Endothelial cell of umbilical vein (primary cell): ENCODE measurements at regions not wholly inside any gene's neighbourhood (a gene's known extent, or its start where the extent isn't known, plus 50 kb on each side); places are given as distances from the start of the nearest gene placed in this dataset.

Source experiments
- BruUV-seq: library from RNA; stranded (reverse); fragments of 400-500 nt; replicated peaks from 2 replicates; lab custom pipeline; 2021; lab: Mats Ljungman, UMichigan
- CTCF ChIA-PET: fragments of 300-600, 350-600 bp; sonication (Branson Sonifier 250); formaldehyde crosslinking; loops from one replicate; lab custom pipeline; 2021; ENCODE audit warnings: antibody characterized with exemption, inconsistent platforms; lab: Charles Lee
- POLR2A ChIA-PET: fragments of 300-600, 350-600 bp; sonication (Branson Sonifier 250); formaldehyde crosslinking; loops from one replicate; lab custom pipeline; 2021; ENCODE audit warnings: antibody characterized with exemption, inconsistent platforms; lab: Charles Lee
- DNase-seq: peaks from one replicate; pipeline ENCODE4 v3.0.0-alpha.2; 2011; ENCODE audit warnings: low read depth, low spot score
- FAIRE-seq: peaks from 2 replicates; lab custom pipeline; 2011; peaks lifted over from hg19 to GRCh38; lab: Jason Lieb, UNC
- H2AFZ ChIP-seq: 2 replicates; pipeline ENCODE4 v1.6.0; 2012; ENCODE audit warnings: low read depth, low read length, control low read depth, inconsistent platforms
- H3K27ac ChIP-seq: 2 replicates; pipeline ENCODE4 v1.5.1; 2011; ENCODE audit warnings: low read depth, mild to moderate bottlenecking, control low read depth, low read length, moderate library complexity; ENCODE audit not compliant: insufficient read depth
- H3K27me3 ChIP-seq, 2 experiments: 2 replicates each; pipeline versions ENCODE4 v1.6.0 to v1.6.1; 2011; ENCODE audit warnings: low read length in 2 of 2, mixed read lengths in 1 of 2; ENCODE audit not compliant: control insufficient read depth in 2 of 2, insufficient read depth in 2 of 2
- H3K36me3 ChIP-seq, 2 experiments: 2 replicates in 1 of 2; 3 replicates in 1 of 2; pipeline ENCODE4 v1.5.1; 2011; ENCODE audit warnings: low read length in 2 of 2, mild to moderate bottlenecking in 1 of 2, moderate library complexity in 1 of 2; ENCODE audit not compliant: control insufficient read depth in 2 of 2, insufficient read depth in 2 of 2; ENCODE audit errors: extremely low read depth in 1 of 2
- H3K4me1 ChIP-seq: 3 replicates; pipeline ENCODE4 v1.5.1; 2011; ENCODE audit warnings: mild to moderate bottlenecking, low read length; ENCODE audit not compliant: control insufficient read depth, insufficient read depth; ENCODE audit errors: extremely low read depth
- H3K4me2 ChIP-seq: 2 replicates; pipeline ENCODE4 v1.6.1; 2011; ENCODE audit warnings: low read length, control low read depth, mixed read lengths; ENCODE audit not compliant: insufficient read depth
- H3K4me3 ChIP-seq, 3 experiments: fragments of 200-600 bp in 1 of 3; sonication (generic), shearing (Covaris generic) in 1 of 3; replicated peaks in 1 of 3; 2 replicates each; pipeline ENCODE4 v1.5.1; 2011 to 2016; ENCODE audit warnings: control low read depth in 3 of 3, low read length in 3 of 3, mild to moderate bottlenecking in 2 of 3, inconsistent platforms in 1 of 3, low read depth in 1 of 3, moderate library complexity in 1 of 3; ENCODE audit not compliant: insufficient read depth in 1 of 3
- H3K79me2 ChIP-seq: 2 replicates; pipeline ENCODE4 v1.6.0; 2012; ENCODE audit warnings: low read length, inconsistent platforms; ENCODE audit not compliant: control insufficient read depth, insufficient read depth
- H3K9ac ChIP-seq: replicated peaks from 2 replicates; pipeline ENCODE3; 2011; ENCODE audit warnings: low read length, control low read depth; ENCODE audit not compliant: insufficient read depth; ENCODE audit errors: extremely low read depth
- H3K9me1 ChIP-seq: replicated peaks from 3 replicates; pipeline ENCODE4 v1.6.0; 2011; ENCODE audit warnings: mild to moderate bottlenecking, low read length; ENCODE audit not compliant: control insufficient read depth, insufficient read depth; ENCODE audit errors: extremely low read depth
- H3K9me3 ChIP-seq: replicated peaks from 2 replicates; pipeline ENCODE4 v1.5.1; 2012; ENCODE audit warnings: low read length, inconsistent platforms; ENCODE audit not compliant: control insufficient read depth, insufficient read depth
- H4K20me1 ChIP-seq: replicated peaks from 2 replicates; pipeline ENCODE3; 2011; ENCODE audit warnings: mild to moderate bottlenecking, low read length; ENCODE audit not compliant: control insufficient read depth, insufficient read depth; ENCODE audit errors: extremely low read depth
- EZH2 ChIP-seq: IDR thresholded peaks from 2 replicates; pipeline ENCODE4 v1.6.1; 2012; ENCODE audit warnings: borderline replicate concordance, low read depth, mild to moderate bottlenecking, moderate library complexity, low read length, inconsistent platforms; ENCODE audit not compliant: severe bottlenecking
- FOS ChIP-seq: IDR thresholded peaks from 2 replicates; pipeline ENCODE4 v1.6.1; 2011; ENCODE audit warnings: mild to moderate bottlenecking, low read length, moderate library complexity, borderline replicate concordance; ENCODE audit not compliant: insufficient read depth
- GATA2 ChIP-seq: IDR thresholded peaks from 2 replicates; pipeline ENCODE4 v1.7.0; 2011; ENCODE audit warnings: low read depth, mild to moderate bottlenecking, moderate library complexity, mixed read lengths, low read length; ENCODE audit not compliant: insufficient read length, insufficient read depth
- JUN ChIP-seq: IDR thresholded peaks from 2 replicates; pipeline ENCODE4 v1.6.1; 2011; ENCODE audit warnings: borderline replicate concordance, low read depth; ENCODE audit not compliant: insufficient read length, insufficient read depth
- MYC ChIP-seq: IDR thresholded peaks from one replicate; pipeline ENCODE4 v1.6.1; 2011; ENCODE audit warnings: mild to moderate bottlenecking, low read depth, low read length
- POLR2A ChIP-seq: IDR thresholded peaks from 2 replicates; pipeline ENCODE4 v1.6.1; 2012; ENCODE audit warnings: low read depth, mild to moderate bottlenecking, control low read depth, low read length
- POLR2AphosphoS5 ChIP-seq: IDR thresholded peaks from 2 replicates; pipeline ENCODE4 v1.6.1; 2012; ENCODE audit warnings: low read depth, mild to moderate bottlenecking, control low read depth, low read length, moderate library complexity; ENCODE audit not compliant: insufficient read depth
- dilution Hi-C: fragments of 300-500 bp; cut with MboI; formaldehyde crosslinking; loops from one replicate; pipeline ENCODE4 v1.15.0; 2019; ENCODE audit warnings: low sequenced_read_pairs; ENCODE audit not compliant: extremely low pct_ligation_motif_present
- intact Hi-C: fragments of 100-400 bp; cut with micrococcal nuclease; formaldehyde crosslinking; loops from one replicate; pipeline ENCODE4 v1.10.0; 2022
- TF ChIP-seq, protein P1 (sequence below): IDR thresholded peaks from 2 replicates; pipeline ENCODE4 v1.6.1; 2011; ENCODE audit not compliant: insufficient read depth, insufficient read length
- TF ChIP-seq, protein P2 (sequence below), 2 donors: IDR thresholded peaks; 1 replicate in 1 of 2; 2 replicates in 1 of 2; pipeline ENCODE4 v1.5.1; 2011; ENCODE audit warnings: low read length in 2 of 2, mild to moderate bottlenecking in 2 of 2, moderate library complexity in 2 of 2, control low read depth in 1 of 2, inconsistent platforms in 1 of 2, low read depth in 1 of 2; ENCODE audit not compliant: insufficient read depth in 1 of 2; ENCODE audit errors: extremely low read depth in 1 of 2

DNA sequence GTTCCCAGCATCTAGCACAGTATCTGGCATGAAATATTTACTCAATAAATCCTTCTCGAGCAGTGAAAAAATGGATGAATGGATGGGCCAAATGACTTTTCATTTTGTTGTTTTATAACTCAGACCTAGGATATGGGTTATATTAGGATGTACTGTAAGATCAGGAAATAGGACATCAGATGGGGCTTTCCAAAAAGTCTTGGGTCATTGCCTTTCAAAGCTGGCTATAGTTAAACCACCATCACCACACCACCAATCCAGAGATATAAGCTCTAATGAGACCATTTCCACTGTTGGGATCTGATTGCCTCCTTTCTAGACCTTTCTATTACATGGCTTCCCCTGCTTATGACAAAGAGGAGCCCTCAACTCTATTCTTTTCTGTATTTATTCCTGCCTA is 525.0 kb upstream of the TCF4 start:
- FAIRE-seq (no peak), DNase-seq (no peak)
- H4K20me1 ChIP-seq = no peaks in the 10 kb centered on the region
- no peaks in the 10 kb centered on the region for H3K9me1 ChIP-seq
- H3K4me2 ChIP-seq = no peak overlapping the region
- H2AFZ ChIP-seq = no peak overlapping the region
- H3K36me3 ChIP-seq = no peaks in the 10 kb centered on the region
- dilution Hi-C loops = no loop called here
- H3K79me2 ChIP-seq = no peaks in the 10 kb centered on the region
- peaks cover 8% of the 10 kb centered on the region for H3K4me1 ChIP-seq
- ChIA-PET POLR2A (no interaction called here), CTCF (interaction anchor here (1.0 to 1.3 kb wide), 2 partner anchors 11 to 463 kb away, joined by 3 to 4 read pairs; no protein-coding TSS in a partner anchor)
- H3K27ac ChIP-seq = no peak overlapping the region
- no peaks in the 10 kb centered on the region for H3K27me3 ChIP-seq
- H3K9ac ChIP-seq = no peak overlapping the region
- no peak overlapping the region for H3K4me3 ChIP-seq
- BruUV-seq = no TSS peak
- no peak for TF ChIP-seq EZH2
- TF ChIP-seq POLR2A = no peak
- TF ChIP-seq, protein P1, sequence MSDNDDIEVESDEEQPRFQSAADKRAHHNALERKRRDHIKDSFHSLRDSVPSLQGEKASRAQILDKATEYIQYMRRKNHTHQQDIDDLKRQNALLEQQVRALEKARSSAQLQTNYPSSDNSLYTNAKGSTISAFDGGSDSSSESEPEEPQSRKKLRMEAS = no peak
- TF ChIP-seq GATA2 = no peak
- TF ChIP-seq FOS = no peak
- no peak for TF ChIP-seq MYC
- no peak for TF ChIP-seq JUN
- TF ChIP-seq POLR2AphosphoS5 = no peak
- TF ChIP-seq, protein P2, sequence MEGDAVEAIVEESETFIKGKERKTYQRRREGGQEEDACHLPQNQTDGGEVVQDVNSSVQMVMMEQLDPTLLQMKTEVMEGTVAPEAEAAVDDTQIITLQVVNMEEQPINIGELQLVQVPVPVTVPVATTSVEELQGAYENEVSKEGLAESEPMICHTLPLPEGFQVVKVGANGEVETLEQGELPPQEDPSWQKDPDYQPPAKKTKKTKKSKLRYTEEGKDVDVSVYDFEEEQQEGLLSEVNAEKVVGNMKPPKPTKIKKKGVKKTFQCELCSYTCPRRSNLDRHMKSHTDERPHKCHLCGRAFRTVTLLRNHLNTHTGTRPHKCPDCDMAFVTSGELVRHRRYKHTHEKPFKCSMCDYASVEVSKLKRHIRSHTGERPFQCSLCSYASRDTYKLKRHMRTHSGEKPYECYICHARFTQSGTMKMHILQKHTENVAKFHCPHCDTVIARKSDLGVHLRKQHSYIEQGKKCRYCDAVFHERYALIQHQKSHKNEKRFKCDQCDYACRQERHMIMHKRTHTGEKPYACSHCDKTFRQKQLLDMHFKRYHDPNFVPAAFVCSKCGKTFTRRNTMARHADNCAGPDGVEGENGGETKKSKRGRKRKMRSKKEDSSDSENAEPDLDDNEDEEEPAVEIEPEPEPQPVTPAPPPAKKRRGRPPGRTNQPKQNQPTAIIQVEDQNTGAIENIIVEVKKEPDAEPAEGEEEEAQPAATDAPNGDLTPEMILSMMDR (IDR thresholded peaks at IDR 0.05; ENCODE audit: extremely low read depth in 1 of 2, insufficient read depth in 1 of 2, low read depth in 1 of 2, low read length in 2 of 2) = no peak
- intact Hi-C loops = no loop called here
- no peaks in the 10 kb centered on the region for H3K9me3 ChIP-seq
